C4-2B (cell line): ENCODE measurements at regions not wholly inside any gene's neighbourhood (a gene's known extent, or its start where the extent isn't known, plus 50 kb on each side); places are given as distances from the start of the nearest gene placed in this dataset.

ENCODE experiments used
- ZFX ChIP-seq: fragments of 450-650 bp; IDR thresholded peaks from 2 replicates; pipeline ENCODE4 v1.6.1; 2017
- TF ChIP-seq, protein P1 (sequence below): fragments of 450-650 bp; conservative IDR thresholded peaks from 2 replicates; pipeline ENCODE4 v1.5.1; 2017; ENCODE audit warnings: mild to moderate bottlenecking

DNA sequence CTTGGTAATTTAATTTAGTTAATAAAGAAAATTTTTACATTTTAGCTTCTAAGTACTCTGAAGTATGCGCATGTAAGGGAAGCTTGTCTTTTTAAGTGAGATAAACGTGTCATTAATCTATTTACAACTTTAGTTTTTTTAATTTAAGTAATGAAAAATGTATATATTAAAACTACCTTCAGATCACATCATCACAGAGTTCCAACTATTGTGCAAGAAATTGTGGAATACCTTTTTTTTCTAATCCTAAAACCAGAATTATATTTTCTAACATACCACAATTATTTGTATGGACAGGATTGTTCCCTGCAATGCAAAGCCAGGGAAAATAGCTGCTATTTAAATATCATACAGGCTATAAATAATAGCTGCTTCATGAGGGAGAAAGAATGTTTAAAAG is 303.2 kb upstream of the KCND2 start:
- TF ChIP-seq, protein P1, sequence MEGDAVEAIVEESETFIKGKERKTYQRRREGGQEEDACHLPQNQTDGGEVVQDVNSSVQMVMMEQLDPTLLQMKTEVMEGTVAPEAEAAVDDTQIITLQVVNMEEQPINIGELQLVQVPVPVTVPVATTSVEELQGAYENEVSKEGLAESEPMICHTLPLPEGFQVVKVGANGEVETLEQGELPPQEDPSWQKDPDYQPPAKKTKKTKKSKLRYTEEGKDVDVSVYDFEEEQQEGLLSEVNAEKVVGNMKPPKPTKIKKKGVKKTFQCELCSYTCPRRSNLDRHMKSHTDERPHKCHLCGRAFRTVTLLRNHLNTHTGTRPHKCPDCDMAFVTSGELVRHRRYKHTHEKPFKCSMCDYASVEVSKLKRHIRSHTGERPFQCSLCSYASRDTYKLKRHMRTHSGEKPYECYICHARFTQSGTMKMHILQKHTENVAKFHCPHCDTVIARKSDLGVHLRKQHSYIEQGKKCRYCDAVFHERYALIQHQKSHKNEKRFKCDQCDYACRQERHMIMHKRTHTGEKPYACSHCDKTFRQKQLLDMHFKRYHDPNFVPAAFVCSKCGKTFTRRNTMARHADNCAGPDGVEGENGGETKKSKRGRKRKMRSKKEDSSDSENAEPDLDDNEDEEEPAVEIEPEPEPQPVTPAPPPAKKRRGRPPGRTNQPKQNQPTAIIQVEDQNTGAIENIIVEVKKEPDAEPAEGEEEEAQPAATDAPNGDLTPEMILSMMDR, result no peak
- TF ChIP-seq ZFX, result no peak
